GM21526 (cell line): ENCODE measurements at regions not wholly inside any gene's neighbourhood (a gene's known extent, or its start where the extent isn't known, plus 50 kb on each side); places are given as distances from the start of the nearest gene placed in this dataset.
"Not testable (repeated sequence)": the region's sequence is repeated elsewhere in the genome, so short reads cannot be mapped to it uniquely, and the experiment has no call there.

Source experiments
- ATAC-seq: cut with Tn5 transposase; IDR thresholded peaks from one replicate; pipeline ENCODE4 v1.9.1; 2021; ENCODE audit warnings: moderate library complexity; ENCODE audit not compliant: unreplicated experiment, low FRiP score

GRCh38 chr3:191958980-191959671 is 498.2 kb downstream of the PYDC2 start:
- ATAC-seq: peak; percentile 55

GRCh38 chr3:191959876-191960413 is 499.0 kb downstream of the PYDC2 start:
- peak; percentile 56 for ATAC-seq

GRCh38 chr3:191961022-191961421 is 500.1 kb downstream of the PYDC2 start:
- no peak for ATAC-seq

- no peak for ATAC-seq
Observed at GRCh38 chr3:191961529-191961928, 500.6 kb downstream of the PYDC2 start.

GRCh38 chr3:191962324-191962723 is 501.4 kb downstream of the PYDC2 start:
- ATAC-seq: no peak

- no peak for ATAC-seq
Observed at GRCh38 chr3:191963182-191963581, 502.2 kb downstream of the PYDC2 start.

- no peak for ATAC-seq
Observed at GRCh38 chr3:191966556-191966955, 505.6 kb downstream of the PYDC2 start.

- ATAC-seq: no peak
Observed at GRCh38 chr3:191968299-191968698, 507.3 kb downstream of the PYDC2 start.

- no peak for ATAC-seq
Observed at GRCh38 chr3:191972714-191973398, 511.9 kb downstream of the PYDC2 start.

- no peak for ATAC-seq
Observed at GRCh38 chr3:191973820-191974219, 512.9 kb downstream of the PYDC2 start.

- no peak for ATAC-seq
Observed at GRCh38 chr3:191975936-191976335, 515.0 kb downstream of the PYDC2 start.

- ATAC-seq: no peak
Observed at GRCh38 chr3:191980443-191980842, 519.5 kb downstream of the PYDC2 start.

GRCh38 chr3:191982481-191982880 is 521.5 kb downstream of the PYDC2 start:
- no peak for ATAC-seq

GRCh38 chr3:191985691-191986090 is 524.7 kb downstream of the PYDC2 start:
- ATAC-seq: no peak

- no peak for ATAC-seq
Observed at GRCh38 chr3:191987831-191988350, 526.9 kb downstream of the PYDC2 start.

- ATAC-seq: not testable (repeated sequence)
Observed at GRCh38 chr3:191993952-191994351, 533.0 kb downstream of the PYDC2 start.

GRCh38 chr3:191997093-191997492 is 536.1 kb downstream of the PYDC2 start:
- ATAC-seq: no peak

GRCh38 chr3:191997579-191998268 is 536.8 kb downstream of the PYDC2 start:
- ATAC-seq: no peak

GRCh38 chr3:192001218-192001617 is 540.3 kb downstream of the PYDC2 start:
- ATAC-seq: no peak

GRCh38 chr3:192005989-192006388 is 545.0 kb downstream of the PYDC2 start:
- no peak for ATAC-seq

- ATAC-seq: no peak
Observed at GRCh38 chr3:192009903-192010302, 548.9 kb downstream of the PYDC2 start.
